C4-2B (cell line): ENCODE measurements at regions not wholly inside any gene's neighbourhood (a gene's known extent, or its start where the extent isn't known, plus 50 kb on each side); places are given as distances from the start of the nearest gene placed in this dataset.

Experiments used
- ZFX ChIP-seq: fragments of 450-650 bp; IDR thresholded peaks from 2 replicates; pipeline ENCODE4 v1.6.1; 2017
- TF ChIP-seq, protein P1 (sequence below): fragments of 450-650 bp; conservative IDR thresholded peaks from 2 replicates; pipeline ENCODE4 v1.5.1; 2017; ENCODE audit warnings: mild to moderate bottlenecking

DNA sequence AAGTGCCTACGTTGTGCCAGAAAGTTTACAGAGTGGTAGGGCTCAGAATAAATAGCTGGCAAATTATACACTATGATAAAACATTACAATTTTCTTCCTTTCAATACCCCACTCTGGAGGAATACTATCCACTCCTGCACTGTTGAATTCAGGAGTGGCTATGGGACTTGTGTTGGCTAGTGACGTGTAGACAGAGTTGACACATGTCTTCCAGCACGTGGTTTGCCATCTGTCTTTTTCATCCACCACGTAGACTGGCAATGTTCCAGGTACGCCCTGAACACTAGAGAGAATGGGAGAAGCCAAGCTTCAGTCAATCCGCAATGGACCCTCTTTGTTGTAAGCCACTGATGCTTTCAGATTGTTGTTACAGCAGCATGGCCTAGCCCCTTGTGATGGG lies 168.8 kb upstream of the RBPJ start:
- TF ChIP-seq, protein P1, sequence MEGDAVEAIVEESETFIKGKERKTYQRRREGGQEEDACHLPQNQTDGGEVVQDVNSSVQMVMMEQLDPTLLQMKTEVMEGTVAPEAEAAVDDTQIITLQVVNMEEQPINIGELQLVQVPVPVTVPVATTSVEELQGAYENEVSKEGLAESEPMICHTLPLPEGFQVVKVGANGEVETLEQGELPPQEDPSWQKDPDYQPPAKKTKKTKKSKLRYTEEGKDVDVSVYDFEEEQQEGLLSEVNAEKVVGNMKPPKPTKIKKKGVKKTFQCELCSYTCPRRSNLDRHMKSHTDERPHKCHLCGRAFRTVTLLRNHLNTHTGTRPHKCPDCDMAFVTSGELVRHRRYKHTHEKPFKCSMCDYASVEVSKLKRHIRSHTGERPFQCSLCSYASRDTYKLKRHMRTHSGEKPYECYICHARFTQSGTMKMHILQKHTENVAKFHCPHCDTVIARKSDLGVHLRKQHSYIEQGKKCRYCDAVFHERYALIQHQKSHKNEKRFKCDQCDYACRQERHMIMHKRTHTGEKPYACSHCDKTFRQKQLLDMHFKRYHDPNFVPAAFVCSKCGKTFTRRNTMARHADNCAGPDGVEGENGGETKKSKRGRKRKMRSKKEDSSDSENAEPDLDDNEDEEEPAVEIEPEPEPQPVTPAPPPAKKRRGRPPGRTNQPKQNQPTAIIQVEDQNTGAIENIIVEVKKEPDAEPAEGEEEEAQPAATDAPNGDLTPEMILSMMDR: no peak
- no peak for TF ChIP-seq ZFX
